ENCODE measurements at regions not wholly inside any gene's neighbourhood (a gene's known extent, or its start where the extent isn't known, plus 50 kb on each side); places are given as distances from the start of the nearest gene placed in this dataset.
"Not testable (repeated sequence)": the region's sequence is repeated elsewhere in the genome, so short reads cannot be mapped to it uniquely, and the experiment has no call there.

- in situ Hi-C loops (cut with HindIII; ENCODE audit: low pct_ligation_motif_present, low pct_unique_long_range_greater_than_20kb, low sequenced_read_pairs); DNase-seq: not testable (repeated sequence)
Measured at GRCh38 chr7:24629958-24630357, 56.7 kb downstream of the PALS2 start.

DNA sequence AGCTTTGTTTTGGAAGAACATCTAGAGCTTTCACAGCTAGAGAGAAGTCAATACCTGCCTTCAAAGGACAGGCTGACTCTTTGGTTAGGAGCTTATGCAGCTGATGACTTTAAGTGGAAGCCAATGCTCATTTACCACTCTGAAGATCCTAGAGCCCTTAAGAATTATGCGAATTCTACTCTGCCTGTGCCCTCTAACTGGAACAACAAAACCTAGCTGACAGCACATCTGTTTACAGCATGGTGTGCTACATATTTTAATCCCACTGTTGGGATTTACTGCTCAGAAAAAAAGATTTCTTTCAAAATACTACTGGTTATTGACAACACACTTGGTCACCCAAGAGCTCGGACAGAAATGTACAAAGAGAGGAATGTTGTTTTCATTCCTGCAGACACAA is 57.3 kb downstream of the PALS2 start:
- in situ Hi-C loops (cut with HindIII; ENCODE audit: low pct_ligation_motif_present, low pct_unique_long_range_greater_than_20kb, low sequenced_read_pairs), result no loop called here
- no peak for DNase-seq

DNA sequence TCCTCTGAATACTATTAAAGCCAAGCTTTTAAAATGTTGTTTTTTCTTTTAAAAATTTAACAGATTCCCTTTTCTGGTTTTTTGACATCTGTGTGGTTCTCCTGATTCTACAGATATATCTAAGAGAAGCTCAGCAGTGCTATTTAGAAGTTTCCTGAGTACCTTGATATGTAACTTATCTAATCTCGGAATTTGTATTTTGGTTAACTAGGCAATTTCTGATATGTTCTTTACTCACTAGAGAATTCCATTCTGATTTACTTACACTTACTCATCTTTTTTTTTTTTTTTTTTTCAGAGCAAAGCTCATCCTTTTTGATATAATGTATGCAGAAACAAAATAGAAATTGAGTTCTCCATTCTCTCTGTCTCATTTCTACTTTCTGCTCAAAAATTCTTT is 63.8 kb downstream of the PALS2 start:
- DNase-seq, result peak; percentile 23
- in situ Hi-C loops (cut with HindIII; ENCODE audit: low pct_ligation_motif_present, low pct_unique_long_range_greater_than_20kb, low sequenced_read_pairs), result no loop called here

GRCh38 chr7:24637706-24638105 is 64.5 kb downstream of the PALS2 start:
- in situ Hi-C loops (cut with HindIII; ENCODE audit: low pct_ligation_motif_present, low pct_unique_long_range_greater_than_20kb, low sequenced_read_pairs), result no loop called here
- no peak for DNase-seq

- in situ Hi-C loops (cut with HindIII; ENCODE audit: low pct_ligation_motif_present, low pct_unique_long_range_greater_than_20kb, low sequenced_read_pairs); DNase-seq: not testable (repeated sequence)
Measured at GRCh38 chr7:24644567-24644966, 71.3 kb downstream of the PALS2 start.
